HEK293 (cell line): ENCODE measurements at regions not wholly inside any gene's neighbourhood (a gene's known extent, or its start where the extent isn't known, plus 50 kb on each side); places are given as distances from the start of the nearest gene placed in this dataset.

Source experiments
- CTCF ChIA-PET: fragments of 350-600 bp; formaldehyde crosslinking; extraction: SDS; loops from one replicate; lab custom pipeline; 2021; ENCODE audit warnings: antibody characterized with exemption; lab: Yijun Ruan, JAX
- POLR2A ChIA-PET: fragments of 300-600 bp; formaldehyde crosslinking; extraction: SDS; loops from one replicate; lab custom pipeline; 2020; ENCODE audit warnings: antibody characterized with exemption, inconsistent platforms; lab: Yijun Ruan, JAX
- H3K27ac ChIP-seq: fragments of 200-500 bp; sonication (Bioruptor generic); 2 replicates; pipeline ENCODE4 v1.5.1; 2014; ENCODE audit warnings: low read depth, low read length, control low read depth, inconsistent platforms; ENCODE audit errors: extremely low read depth
- H3K36me3 ChIP-seq, 2 experiments: fragments of 200-500 bp in 1 of 2; sonication (Bioruptor generic) in 1 of 2; 1 replicate in 1 of 2; 2 replicates in 1 of 2; pipeline ENCODE4 v1.5.1; 2014 to 2017; ENCODE audit warnings: inconsistent platforms in 2 of 2, low read length in 2 of 2; ENCODE audit not compliant: control insufficient read depth in 2 of 2, insufficient read depth in 1 of 2
- H3K4me1 ChIP-seq: fragments of 200-500 bp; sonication (Bioruptor generic); 2 replicates; pipeline ENCODE4 v1.5.1; 2014; ENCODE audit warnings: mild to moderate bottlenecking, low read length, inconsistent platforms; ENCODE audit not compliant: control insufficient read depth, insufficient read depth
- H3K4me3 ChIP-seq: 2 replicates; pipeline ENCODE4 v1.5.1; 2011; ENCODE audit warnings: low read depth, mild to moderate bottlenecking, control low read depth, low read length, moderate library complexity
- H3K9me3 ChIP-seq: fragments of 200-500 bp; sonication (Bioruptor generic); 2 replicates; pipeline ENCODE4 v1.5.1; 2014; ENCODE audit warnings: low read depth, low read length, inconsistent platforms; ENCODE audit not compliant: control insufficient read depth, insufficient read depth
- MZF1 ChIP-seq: fragments of 450-650 bp; formaldehyde crosslinking; IDR thresholded peaks from 2 replicates; pipeline ENCODE4 v1.5.1; 2017; ENCODE audit warnings: missing biosample characterization, missing genetic modification characterization, borderline replicate concordance
- PBX3 ChIP-seq: sonication (generic); formaldehyde crosslinking; IDR thresholded peaks from 2 replicates; pipeline ENCODE4 v1.8.1; 2022; ENCODE audit warnings: mild to moderate bottlenecking, moderate library complexity, missing genetic modification reagents
- PRDM10 ChIP-seq: fragments of 450-650 bp; formaldehyde crosslinking; IDR thresholded peaks from 2 replicates; pipeline ENCODE4 v1.5.1; 2016; ENCODE audit warnings: missing biosample characterization, missing genetic modification characterization
- ZBTB26 ChIP-seq: fragments of 450-650 bp; formaldehyde crosslinking; optimal IDR thresholded peaks from 2 replicates; pipeline ENCODE3; 2016; ENCODE audit warnings: missing biosample characterization, mild to moderate bottlenecking, missing genetic modification characterization
- ZNF133 ChIP-seq: fragments of 450-650 bp; formaldehyde crosslinking; IDR thresholded peaks from 2 replicates; pipeline ENCODE4 v1.5.1; 2016; ENCODE audit warnings: missing biosample characterization, missing genetic modification characterization
- ZNF248 ChIP-seq: fragments of 450-650 bp; formaldehyde crosslinking; IDR thresholded peaks from 2 replicates; pipeline ENCODE4 v1.5.1; 2017; ENCODE audit warnings: missing biosample characterization, missing genetic modification characterization
- ZNF266 ChIP-seq: fragments of 450-650 bp; formaldehyde crosslinking; IDR thresholded peaks from 2 replicates; pipeline ENCODE4 v1.5.1; 2016; ENCODE audit warnings: missing biosample characterization, missing genetic modification characterization, low read depth
- ZNF366 ChIP-seq: fragments of 450-650 bp; formaldehyde crosslinking; conservative IDR thresholded peaks from 2 replicates; pipeline ENCODE4 v1.5.1; 2016; ENCODE audit warnings: missing biosample characterization, missing genetic modification characterization
- ZNF423 ChIP-seq: fragments of 450-650 bp; formaldehyde crosslinking; IDR thresholded peaks from 2 replicates; pipeline ENCODE4 v1.5.1; 2016; ENCODE audit warnings: missing biosample characterization, missing genetic modification characterization
- ZNF654 ChIP-seq: fragments of 450-650 bp; formaldehyde crosslinking; IDR thresholded peaks from 2 replicates; pipeline ENCODE4 v1.5.1; 2016; ENCODE audit warnings: low read depth, missing biosample characterization, missing genetic modification characterization
- ZNF837 ChIP-seq: fragments of 450-650 bp; formaldehyde crosslinking; IDR thresholded peaks from 2 replicates; pipeline ENCODE4 v1.5.1; 2016; ENCODE audit warnings: missing biosample characterization, missing genetic modification characterization
- ZSCAN18 ChIP-seq: fragments of 450-650 bp; formaldehyde crosslinking; IDR thresholded peaks from 2 replicates; pipeline ENCODE4 v1.5.1; 2016; ENCODE audit warnings: missing biosample characterization, missing genetic modification characterization

GRCh38 chr2:129281791-129282530 is 697.5 kb upstream of the RAB6C start:
- H3K4me1 ChIP-seq, result no peaks in the 10 kb centered on the region
- POLR2A ChIA-PET, result no interaction called here
- no peak overlapping the region for H3K4me3 ChIP-seq
- no peak overlapping the region for H3K27ac ChIP-seq
- no peaks in the 10 kb centered on the region for H3K9me3 ChIP-seq
- CTCF ChIA-PET, result interaction anchor here (0.7 kb wide), 1 partner anchor 67 kb away, joined by 3 read pairs; no protein-coding TSS in a partner anchor
- no peaks in the 10 kb centered on the region for H3K36me3 ChIP-seq
- no peak for TF ChIP-seq ZNF366
- TF ChIP-seq ZNF266 (tag by site-specific recombination), result no peak
- no peak for TF ChIP-seq ZNF248 (tag by site-specific recombination)
- TF ChIP-seq ZNF423 (tag by site-specific recombination), result no peak
- no peak for TF ChIP-seq PRDM10 (tag by site-specific recombination)
- no peak for TF ChIP-seq ZNF654 (tag by site-specific recombination)
- no peak for TF ChIP-seq ZBTB26 (tag by site-specific recombination)
- TF ChIP-seq ZNF133 (tag by site-specific recombination), result no peak
- TF ChIP-seq PBX3 (CRISPR knock-in tag), result no peak
- TF ChIP-seq ZSCAN18 (tag by site-specific recombination), result no peak

- H3K9me3 ChIP-seq, result no peaks in the 10 kb centered on the region
- H3K27ac ChIP-seq, result no peak overlapping the region
- TF ChIP-seq MZF1 (tag by site-specific recombination), result no peak
- ChIA-PET CTCF (no interaction called here), POLR2A (no interaction called here)
- no peaks in the 10 kb centered on the region for H3K36me3 ChIP-seq
- no peak overlapping the region for H3K4me3 ChIP-seq
- no peaks in the 10 kb centered on the region for H3K4me1 ChIP-seq
These were observed 694.5 kb upstream of the RAB6C start for GRCh38 chr2:129285012-129285411.

GRCh38 chr2:129293326-129293725 is 686.1 kb upstream of the RAB6C start:
- TF ChIP-seq ZNF837 (tag by site-specific recombination), result no peak
- TF ChIP-seq, all 188 proteins: peak for 0
- no peak overlapping the region for H3K4me3 ChIP-seq
- no peaks in the 10 kb centered on the region for H3K36me3 ChIP-seq
- no peaks in the 10 kb centered on the region for H3K9me3 ChIP-seq
- POLR2A ChIA-PET, result no interaction called here
- H3K4me1 ChIP-seq, result no peaks in the 10 kb centered on the region
- CTCF ChIA-PET, result no interaction called here
- H3K27ac ChIP-seq, result no peak overlapping the region
